ENCODE measurements at regions not wholly inside any gene's neighbourhood (a gene's known extent, or its start where the extent isn't known, plus 50 kb on each side); places are given as distances from the start of the nearest gene placed in this dataset.
A peak's percentile ranks its signal among the peaks of the same experiment; 100 is the strongest.

DNA sequence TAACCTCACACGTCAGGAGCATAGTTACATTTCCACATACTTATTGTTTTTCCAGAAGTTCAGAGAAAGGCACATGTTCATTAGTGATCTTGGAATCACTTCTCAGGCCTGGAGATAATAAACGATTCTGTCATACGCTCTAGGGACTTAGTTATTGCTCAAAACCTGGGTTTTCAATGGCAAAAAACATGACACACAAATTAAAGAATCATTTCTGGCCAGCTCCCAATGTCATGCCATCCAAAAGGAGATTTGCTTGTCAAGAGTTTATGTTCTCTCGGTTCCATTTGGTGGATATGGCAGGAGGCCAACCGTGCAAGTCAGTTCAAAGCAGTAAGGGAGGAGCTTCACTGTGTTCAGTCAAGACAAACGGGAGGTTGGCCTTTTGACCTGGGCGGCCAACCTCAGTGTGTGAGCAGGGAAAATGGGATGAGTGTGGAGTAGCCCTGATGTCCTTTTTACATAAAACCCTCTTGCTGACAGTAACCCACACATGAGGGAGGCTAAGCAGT, 123.4 kb downstream of the NXNL2 start:
- DNase-seq (ENCODE audit: low spot score) = no peak

DNA sequence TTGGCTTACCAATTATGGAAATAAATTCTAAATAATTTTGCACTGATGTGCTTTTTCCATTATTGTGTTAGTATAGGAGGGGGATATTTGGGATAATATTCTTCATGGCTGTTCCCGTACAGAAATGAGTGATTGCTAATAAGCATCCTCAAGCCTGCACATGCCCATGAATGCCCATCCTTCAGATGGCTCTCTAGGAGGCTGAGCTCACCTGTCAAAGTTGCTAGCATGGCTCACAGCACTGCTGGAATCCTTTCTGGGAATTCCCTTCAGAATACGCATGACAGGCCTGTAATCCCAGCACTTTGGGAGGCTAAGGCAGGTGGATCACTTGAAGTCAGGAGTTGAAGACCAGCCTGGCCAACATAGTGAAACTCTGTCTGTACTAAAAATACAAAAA, 124.1 kb downstream of the NXNL2 start:
- DNase-seq (ENCODE audit: low spot score) = no peak

DNA sequence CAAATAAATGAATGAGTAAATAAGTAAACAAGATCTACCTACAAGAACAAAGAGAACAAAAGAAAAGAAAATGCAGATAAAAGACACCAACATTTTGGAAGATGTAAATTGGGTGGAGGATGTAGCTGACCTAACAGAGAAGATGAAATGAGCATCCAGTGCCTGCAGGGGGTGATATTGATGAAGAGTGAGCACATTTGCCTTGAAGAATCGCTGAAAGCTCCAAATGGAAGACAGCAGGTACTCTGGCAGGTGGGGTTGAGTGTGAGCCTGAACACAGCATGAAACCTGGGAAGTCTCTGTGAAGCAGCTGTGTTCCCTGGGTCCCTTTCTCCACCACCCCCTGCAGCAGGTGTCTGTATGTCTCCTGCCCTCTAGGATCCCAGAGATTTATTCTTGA, 125.6 kb downstream of the NXNL2 start:
- no peak for DNase-seq (ENCODE audit: low spot score)

DNA sequence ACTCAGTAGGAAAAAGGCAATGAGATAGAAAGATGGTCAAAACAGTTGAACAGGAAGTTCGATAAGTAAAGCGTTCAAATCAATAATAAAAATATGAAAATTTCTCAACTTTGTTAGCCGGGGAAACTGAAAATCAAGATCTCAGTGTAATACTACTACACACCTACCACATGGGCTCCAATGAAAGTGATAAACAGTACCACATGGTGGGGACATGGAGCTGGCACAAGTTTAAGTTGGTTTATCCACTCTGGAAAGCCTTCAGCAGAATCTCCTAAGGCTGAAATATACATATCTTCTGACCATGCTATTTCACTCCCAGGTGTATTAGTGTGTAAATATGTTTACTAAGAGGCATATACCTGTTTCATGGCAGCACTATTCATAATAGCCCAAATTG, 126.8 kb downstream of the NXNL2 start:
- DNase-seq (ENCODE audit: low spot score) = no peak

DNA sequence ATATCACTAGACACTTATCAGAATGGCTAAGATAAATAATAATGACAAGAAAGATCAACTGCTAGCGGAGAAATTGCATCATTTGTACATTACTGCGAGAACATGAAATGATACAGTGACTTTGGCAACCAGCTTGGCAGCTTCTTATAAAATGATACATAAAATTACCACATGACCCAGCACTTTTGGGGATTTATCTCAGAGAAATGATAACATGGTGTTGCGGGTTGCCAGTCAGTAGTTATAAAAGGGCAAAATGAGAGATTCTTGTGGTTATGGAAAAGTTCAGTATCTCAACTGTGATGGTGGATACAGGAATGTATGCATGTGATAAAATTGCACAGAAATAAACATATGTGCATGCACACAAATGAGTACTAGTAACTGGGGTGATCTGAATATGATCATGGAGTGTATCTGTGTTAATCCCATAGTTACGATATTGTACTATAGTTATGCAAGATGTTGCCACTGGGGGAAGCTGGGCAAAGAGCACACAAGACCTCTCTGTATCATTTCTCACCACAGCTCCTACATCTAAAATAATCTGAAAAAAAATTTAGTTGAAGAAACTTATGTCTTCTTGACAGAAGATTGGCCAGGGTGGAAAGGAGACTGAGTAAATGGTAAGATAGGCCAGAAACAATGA, 128.9 kb downstream of the NXNL2 start:
- DNase-seq (ENCODE audit: low spot score) = no peak

DNA sequence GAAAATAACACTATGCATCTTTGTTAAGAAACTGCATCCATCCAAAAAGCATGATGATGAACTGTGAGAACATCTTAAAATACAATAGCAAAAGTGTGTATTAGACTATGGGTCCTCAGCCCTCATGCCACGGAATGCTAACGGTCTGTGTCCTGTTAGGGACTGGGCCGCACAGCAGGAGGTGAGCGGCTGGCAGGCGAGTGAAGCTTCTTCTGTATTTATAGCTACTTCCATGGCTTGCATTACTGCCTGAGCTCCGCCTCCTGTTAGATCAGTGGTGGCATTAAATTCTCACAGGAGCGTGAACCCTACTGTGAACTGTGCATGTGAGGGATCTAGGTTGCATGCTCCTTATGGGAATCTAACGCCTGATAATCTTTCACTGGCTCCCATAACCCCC, 129.8 kb downstream of the NXNL2 start:
- DNase-seq (ENCODE audit: low spot score) = no peak

DNA sequence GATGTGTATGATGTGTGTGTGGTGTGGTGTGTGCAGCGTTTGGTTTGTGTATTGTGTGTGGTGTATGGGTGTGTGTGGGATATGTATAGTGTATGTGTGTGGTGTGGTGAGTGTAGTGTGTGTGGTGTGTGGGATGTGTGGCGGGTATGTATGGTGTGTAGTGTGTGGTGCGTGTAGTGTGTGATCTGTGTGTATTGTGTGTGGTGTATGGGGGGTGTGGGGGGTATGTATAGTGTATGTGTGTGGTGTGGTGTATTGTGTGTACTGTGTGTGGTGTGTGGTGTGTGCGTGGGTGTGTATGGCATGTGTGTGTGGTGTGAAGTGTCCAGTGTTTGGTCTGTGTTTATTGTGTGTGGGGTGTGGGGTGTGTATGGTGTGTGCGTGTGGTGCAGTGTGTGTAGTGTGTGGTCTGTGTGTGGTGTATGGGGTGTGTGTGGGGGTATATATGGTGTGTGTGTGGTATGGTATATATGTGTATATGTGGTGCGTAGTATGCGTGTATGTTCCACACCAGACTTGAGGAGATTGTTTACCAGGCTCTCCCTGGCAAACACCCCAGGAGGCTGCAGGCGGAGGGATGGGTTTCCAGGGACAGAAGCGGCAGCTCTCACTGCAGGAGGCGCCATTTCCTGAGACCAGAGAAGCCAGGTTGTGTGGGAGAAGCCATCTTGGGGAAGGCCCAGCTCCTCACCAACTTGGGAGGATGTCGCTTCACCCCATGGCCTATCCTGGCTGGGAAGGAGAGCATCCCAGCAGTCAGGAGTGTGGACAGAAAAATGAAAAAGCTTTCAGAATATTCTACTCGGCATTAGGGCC, 138.1 kb downstream of the NXNL2 start:
- DNase-seq (ENCODE audit: low spot score) = no peak

DNA sequence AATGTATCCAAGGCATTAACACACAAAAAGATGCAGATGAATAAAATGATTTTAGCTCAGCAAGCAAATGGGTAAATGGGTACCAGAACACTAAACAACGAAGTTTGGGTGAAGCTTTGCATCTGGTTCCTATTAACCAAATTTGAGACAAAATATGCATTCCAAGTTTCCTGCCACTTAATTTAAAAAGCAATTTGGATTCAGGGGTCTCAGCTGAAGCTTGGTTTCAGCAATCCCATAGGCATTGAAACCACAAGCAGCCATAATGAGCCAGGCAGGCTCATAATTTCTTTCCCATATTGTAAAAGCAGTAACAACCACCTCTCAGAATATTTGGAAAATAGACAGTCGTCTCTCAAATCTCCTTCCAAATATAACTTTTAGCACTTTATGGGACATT, 138.9 kb downstream of the NXNL2 start:
- DNase-seq (ENCODE audit: low spot score) = no peak

DNA sequence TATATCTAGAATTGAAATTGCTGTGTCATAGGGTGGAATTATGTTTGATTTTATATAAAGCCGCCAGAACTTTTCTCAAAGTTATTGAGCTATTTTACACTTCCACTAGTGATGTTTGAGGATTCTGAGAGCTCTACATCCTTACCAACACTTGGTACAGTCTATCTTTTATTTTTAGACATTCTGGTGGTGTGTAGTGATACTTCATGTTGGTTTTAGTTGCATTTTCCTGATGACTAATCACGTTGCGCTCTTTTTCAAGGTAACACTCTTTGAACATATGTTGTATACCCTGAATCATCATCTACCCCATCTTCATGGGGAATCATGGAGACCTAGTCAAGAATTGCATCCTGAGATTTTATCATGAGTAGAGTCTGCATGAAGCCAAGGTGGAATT, 141.7 kb downstream of the NXNL2 start:
- no peak for DNase-seq (ENCODE audit: low spot score)

DNA sequence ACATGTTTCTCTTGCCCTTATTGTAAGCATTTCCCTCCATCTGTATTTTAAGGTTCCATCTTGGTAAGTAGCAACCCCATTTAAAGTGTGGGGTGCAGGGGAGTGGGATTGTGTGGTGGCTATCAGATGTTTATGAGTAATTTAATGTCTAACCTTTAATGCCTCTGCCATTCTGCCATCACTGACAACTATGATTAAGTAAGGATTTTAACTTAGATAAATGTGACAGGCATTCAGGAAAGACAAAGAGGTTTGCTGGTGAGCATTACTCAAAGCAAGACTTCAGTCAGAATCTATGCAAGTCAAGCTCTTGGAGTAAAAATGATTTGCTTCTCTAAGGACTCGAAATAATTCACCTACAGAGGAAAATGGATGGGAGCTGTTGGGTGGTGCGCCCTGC, 143.0 kb downstream of the NXNL2 start:
- DNase-seq (ENCODE audit: low spot score) = no peak

DNA sequence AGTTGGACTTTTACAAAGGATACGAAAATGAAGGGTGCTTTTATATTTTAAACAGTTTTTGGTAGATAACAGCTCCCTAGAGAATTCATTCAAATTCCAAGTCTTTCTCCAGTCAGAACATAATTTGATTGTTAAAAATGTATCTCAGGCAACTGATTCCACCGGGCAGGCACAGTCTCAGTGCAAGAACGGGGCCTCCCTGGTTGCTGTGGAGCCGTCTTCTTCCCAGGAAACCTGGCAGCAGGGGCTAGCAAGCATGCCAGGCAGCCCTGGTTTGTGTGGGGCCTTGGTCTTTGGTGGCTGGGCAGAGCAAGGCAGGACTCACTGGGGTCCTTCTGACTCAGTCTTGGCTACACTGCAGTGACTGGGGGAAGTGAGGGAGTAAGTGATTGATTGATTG, 143.5 kb downstream of the NXNL2 start:
- no peak for DNase-seq (ENCODE audit: low spot score)

DNA sequence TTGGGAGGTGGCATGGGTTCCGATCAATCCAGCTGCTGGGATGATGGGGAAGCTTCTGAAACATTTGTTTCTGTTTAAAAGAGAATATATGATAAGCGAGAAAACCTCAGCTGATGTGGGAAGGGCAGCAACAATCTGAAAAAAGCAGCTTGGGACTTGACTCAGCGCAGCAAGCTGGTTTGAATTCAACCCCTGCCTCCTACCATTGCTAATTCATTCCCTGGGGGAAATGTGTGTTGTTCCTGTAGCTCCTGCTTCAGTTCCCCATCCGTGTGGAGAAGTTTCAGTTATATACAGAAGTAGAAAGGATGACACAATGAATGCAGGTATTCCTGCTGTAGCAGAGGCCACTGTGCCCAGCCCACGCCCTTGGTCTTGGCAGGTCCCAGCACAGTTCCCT, 145.1 kb downstream of the NXNL2 start:
- no peak for DNase-seq (ENCODE audit: low spot score)

DNA sequence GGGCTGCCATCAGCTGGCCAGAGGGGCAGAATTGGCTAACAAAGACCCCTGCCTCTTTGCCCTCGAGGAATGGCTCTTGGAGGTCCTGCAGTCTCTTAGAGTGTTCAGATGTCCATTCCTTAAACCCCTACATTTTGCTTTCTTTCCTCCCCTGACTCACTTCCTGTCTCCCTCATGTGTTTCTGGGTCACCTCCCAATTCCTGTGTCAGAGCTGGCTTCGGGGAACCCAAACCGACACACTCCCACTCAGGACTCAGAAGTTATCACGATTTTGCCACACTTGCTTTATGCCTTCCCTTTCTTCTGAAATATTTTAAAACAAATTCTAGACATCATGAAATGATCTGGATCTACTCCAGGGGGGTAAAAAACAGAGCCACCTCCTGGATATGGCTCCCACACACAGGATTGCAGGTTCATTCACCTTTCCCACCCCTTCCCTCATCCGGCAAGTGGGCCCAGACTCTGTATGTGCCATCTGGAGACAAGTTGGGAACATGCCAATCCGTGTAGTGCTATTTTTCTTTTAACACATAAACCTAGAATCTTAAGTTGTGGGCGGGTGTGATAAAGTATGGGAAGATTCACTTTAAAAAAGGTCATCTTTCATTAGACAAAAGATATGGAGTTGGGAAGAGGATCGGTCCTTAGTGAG, 145.7 kb downstream of the NXNL2 start:
- DNase-seq (ENCODE audit: low spot score) = no peak

DNA sequence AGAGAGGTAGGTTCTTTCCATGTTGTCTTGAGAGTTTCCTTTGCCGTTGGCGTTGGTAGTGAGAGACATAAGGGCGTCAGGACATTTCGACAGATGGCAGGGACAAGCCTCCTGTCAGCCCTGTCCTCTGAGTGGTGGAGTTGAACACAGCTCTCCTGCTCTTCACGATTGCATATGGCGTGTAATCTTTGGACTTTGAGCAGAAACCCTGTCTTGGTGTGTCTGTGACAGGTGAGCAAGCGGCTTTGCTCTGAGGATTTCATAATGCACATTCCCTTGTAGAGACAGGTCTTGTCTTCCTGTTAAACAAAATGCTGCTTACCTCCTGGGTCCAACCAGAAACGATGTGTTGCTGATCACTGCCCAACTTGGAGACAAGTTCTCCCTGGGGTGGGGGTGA, 146.5 kb downstream of the NXNL2 start:
- DNase-seq (ENCODE audit: low spot score) = no peak

DNA sequence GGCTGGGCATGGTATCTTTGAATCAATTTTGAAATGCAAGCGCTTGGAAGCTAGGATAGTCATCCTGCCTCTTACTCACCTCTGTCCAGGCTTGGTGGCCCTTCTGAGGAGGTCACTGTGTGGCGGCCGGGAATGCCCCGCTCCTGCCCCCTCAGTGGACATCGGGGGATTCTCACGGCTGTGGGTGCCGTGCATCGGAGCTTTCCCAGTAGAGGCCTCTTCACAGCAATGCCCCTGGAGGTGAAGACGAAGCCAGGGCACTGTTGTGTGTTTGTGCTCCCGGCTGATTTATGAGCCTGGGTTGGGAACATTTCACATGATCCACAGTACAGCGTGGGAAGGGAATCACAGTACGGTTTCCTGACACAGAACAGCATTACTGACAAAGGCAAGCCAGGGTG, 147.5 kb downstream of the NXNL2 start:
- DNase-seq (ENCODE audit: low spot score) = no peak

DNA sequence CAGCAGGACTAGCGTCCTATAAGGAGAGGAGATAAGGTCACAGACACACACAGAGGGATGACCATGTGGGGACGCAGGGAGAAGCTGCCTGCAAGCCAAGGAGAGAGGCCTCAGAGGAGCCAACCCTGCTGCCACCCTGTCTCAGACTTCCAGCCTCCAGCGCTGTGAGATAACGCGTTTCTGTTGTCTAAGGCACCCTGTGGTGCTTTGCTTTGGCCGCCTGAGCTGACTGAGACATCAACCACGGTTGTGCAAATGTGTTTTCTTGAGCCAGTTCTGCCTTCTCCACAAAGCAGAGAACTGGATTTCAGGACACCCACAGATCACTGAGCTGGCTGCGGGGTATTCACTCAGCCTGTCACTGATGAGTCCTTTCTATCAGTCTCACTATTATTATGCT, 149.1 kb downstream of the NXNL2 start:
- DNase-seq (ENCODE audit: low spot score) = no peak

DNA sequence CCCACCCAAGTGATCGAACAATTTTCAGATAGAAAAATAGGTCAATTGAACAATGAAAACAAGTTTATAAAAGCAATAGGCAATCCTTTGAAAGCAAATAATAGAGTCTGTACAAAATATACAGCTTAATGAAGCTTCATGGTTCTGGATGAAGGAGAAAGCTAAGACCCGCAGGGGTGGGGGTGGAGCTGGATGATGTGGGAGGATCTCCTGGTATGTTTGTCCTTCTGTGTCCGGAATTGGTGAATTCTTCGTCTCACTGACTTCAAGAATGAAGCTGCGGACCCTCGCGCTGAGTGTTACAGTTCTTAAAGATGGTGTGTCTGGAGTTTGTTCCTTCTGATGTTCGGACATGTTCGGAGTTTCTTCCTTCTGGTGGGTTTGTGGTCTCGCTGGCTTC, 149.9 kb downstream of the NXNL2 start:
- no peak for DNase-seq (ENCODE audit: low spot score)

DNA sequence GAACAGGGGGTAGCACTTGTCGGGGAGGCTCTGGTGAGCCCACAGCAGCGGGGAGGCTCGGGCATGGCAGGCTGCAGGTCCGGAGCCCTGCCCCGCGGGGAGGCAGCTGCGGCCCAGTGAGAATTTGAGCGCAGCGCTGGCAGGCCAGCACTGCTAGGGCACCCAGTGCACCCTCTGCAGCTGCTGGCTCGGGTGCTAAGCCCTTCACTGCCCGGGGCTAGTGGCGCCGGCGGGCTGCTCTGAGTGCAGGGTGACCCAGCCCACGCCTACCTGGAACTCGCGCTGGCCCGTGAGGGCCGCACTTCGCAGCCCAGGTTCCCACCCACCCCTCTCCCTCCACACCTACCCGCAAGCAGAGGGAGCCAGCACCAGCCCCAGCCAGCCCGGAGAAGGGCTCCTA, 151.0 kb downstream of the NXNL2 start:
- DNase-seq (ENCODE audit: low spot score) = no peak

DNA sequence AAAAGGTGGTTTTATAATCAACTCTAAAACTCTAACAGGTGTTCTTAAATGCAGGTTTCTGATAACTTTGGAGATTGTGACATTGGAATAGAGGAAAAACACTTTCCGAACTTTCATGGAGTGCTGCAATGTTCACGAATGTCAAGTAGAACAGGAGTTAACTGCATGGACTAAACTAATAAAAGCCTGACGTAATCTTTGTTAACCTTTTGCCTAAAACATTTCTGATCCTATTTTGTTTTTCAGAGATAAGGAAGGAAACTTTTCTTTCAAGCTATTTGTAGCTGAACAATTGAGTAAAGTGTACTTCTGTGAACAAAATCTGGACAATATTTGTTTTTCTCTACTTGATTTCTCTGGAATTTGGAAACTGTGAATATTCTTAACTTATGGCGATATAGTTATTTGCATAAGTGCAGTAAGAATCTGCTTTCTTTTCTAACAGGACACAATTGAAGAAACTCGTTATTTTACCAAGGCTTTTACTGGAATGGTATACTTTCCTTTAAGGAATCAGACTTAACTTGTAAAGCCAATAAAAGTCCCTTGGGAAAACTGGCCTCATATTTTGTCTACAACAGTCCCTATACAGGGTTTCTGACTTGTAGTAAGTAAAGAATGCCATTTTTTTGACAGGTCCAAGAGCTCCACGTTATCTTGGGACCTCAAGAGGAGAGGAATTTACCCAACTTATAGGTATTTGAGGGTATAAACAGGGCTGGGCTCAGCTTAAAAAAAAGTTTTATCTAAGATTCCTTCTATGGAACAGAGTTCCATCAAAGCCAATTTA, 154.7 kb downstream of the NXNL2 start:
- no peak for DNase-seq (ENCODE audit: low spot score)

DNA sequence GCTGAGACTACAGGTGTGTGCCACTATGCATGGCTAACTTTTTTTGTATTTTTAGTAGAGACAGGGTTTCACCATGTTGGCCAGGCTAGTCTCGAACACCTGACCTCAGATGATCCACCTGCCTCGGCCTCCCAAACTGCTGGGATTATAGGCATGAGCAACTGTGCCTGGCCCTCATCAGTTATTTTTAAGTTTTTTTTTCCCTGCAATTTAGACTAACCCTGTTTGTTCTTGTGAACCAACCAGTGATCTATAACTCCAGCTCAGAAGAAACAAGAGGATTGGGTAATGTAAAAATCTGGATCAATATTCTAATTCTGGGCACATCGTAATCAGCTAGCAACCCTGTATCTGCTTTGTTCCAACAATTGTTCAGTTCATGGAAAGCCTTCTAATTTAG, 155.7 kb downstream of the NXNL2 start:
- no peak for DNase-seq (ENCODE audit: low spot score)

DNA sequence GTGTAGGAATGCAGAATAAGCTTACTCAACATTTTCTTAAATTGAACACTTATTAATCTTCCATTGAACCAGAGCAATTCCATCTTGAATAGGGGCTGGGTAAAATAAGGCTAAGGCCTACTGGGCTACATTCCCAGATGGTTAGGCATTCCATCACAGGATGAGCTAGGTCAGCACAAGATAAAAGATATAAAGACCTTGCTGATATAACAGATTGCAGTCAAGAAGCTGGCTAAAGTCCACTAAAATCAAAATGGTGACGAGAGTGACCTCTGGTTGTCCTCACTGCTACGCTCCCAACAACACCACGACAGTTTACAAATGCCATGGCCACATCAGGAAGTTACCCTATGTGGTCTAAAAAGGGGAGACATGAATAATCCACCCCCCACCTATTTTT, 156.1 kb downstream of the NXNL2 start:
- no peak for DNase-seq (ENCODE audit: low spot score)

DNA sequence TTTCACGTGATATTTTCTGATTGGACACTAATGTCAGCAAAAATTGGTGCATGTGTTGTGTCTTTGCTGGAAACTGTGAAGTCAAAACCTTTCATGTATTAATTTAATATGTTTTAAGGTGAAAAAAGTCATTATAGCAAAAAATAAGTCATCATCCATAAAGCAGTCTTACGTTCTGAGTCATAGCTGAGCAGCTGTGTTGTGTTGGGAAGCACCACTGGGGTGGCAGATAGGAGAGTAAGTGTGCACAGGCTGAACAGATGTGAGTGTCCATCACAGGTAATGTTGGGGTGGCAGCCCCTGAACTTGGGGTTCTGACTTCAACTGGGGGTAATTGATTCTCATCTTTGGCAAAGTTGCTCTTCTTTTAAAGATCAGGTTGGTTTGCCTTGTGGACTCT, 156.8 kb downstream of the NXNL2 start:
- DNase-seq (ENCODE audit: low spot score) = peak; percentile 36
